NCI-H526 (cell line): ENCODE measurements at regions not wholly inside any gene's neighbourhood (a gene's known extent, or its start where the extent isn't known, plus 50 kb on each side); places are given as distances from the start of the nearest gene placed in this dataset.
"Not testable (repeated sequence)": the region's sequence is repeated elsewhere in the genome, so short reads cannot be mapped to it uniquely, and the experiment has no call there.

Source experiments
- DNase-seq, 2 experiments: peaks; one replicate each; lab custom pipeline; 2025; lab: John Stamatoyannopoulos, UW

DNA sequence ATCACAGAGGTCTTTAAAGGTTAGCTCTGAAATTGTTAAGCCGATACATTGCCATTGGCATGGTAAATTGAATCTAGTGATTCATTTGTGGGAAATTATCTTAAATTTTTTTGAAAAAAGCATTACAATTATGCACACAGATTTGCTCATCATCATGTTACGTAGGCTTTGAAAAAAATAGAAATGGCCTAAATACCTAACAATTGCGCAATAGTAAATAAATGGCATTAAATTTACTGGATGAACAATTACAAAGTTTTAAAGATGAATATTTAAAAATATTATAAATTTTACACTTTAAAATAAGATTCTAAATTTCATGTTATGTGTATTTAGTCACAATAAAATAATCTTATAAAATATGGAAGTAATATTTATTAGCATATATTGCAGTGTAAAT is 171.3 kb downstream of the RPRM start:
- DNase-seq: no peak

DNA sequence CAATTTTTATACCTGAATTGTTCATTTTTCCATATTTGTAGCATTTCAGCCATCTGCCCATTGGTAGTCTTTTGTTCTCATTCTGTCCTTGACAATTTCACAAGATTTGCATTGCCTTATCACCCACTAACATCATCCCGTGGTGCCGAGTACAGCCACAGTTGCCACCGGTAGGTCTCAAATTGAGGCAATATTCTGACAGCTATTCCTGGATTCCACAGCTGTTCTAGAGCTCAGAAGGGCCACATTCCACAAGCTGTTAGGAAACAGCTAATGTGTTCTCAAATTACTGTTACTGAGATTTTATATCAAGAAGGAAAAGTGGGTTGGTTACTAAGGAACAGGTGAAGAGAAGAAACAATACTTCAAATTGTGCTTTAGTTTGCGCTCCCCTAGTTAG is 178.8 kb downstream of the RPRM start:
- DNase-seq: no peak

DNA sequence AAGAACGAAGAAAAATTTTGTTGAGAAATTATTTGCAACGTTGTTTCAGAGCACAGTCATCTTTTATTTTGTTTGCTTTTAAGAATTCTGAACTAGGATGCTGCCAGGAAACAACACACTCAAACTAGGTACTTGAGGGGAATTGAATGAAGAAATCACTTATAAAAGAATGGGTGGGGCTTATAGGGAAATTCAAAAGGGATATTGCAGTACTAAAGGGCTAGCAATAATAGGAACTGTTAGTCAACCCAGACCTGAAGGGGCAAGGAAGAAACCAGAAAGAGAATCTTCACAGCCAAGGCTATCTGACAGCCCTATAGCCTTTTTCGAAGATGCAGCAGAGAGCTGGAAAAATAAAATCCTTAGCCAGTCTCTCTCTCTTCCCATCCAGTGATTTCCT is 179.3 kb downstream of the RPRM start:
- DNase-seq: no peak

DNA sequence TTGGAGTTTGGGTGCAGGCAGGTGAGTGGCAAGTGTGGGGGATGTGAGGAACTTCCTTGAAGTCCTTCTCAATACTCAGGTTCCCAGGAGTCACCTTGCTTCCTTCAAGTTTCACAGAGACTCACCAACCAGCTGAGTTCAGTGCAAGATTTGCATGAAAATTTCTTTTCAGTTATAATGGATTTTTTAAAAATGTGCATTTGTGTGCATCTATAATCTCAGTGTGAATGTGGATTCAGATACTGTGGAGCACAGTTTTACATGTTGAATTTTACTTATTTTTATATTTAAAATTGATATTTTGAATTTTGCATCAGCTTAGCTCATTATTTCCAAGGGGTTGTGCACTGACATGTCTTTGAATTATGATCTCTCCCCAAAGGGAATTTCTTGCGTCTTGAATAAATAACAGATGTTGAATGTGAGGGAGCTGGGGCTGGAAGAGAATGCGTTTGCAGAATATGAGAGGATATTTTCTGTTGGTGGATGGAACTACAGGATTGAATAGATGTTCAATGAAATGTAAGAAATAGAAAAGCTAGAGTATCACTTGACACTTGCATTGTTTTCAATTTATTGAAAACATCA is 184.3 kb downstream of the RPRM start:
- no peak for DNase-seq

DNA sequence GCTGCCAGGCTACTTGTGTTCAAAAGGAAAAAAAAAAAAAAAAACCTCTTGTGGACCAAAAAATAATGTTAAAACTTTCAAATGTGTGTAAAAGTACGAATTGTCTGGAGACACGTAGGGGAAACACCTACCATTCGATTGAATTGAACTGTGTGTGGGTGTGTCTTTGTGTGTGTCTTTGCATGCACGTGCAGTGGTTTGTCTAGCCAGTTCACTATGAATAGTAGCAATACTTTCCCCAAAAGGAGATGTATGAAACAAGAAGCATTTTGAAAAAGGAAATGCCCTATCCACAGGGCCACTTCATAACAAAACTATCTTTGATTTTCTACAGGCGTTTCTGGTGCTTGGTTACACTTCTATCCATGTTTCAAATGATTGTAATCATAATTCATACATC is 186.8 kb downstream of the RPRM start:
- no peak for DNase-seq

DNA sequence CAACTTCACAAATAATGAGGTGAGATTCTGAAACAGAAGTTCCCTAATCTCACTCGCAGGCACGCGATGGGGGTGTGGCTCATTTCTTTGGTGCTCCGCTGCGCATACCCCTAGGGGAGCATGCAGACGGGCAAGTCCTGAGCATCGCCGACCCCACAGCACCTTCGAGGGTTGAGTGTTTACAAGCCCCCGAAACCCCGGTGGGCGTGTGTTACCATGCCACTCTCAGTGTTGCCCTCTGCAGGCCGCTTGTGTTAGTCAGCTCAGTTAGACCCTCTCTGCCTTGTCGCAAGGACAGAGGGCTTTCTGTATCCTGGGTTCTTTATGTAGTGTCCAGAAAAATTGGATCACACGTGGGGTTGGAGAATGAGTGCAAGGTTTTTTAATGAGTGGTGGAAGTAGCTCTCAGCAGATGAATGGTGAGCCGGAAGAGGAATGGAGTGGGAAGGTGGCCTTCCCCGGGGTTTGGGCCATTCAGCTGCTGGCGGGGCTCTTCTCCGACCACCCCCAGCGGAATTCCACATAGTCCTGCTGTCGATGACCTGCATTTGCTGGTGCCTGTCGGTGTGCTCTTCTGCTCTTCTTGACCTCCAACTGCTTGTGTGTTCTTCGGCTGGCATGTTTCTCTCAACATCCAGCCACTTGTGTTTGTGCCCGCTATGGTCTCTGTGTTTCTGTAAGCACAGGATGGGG is 191.3 kb downstream of the RPRM start:
- DNase-seq: peak in 1 of 2 experiments; percentile 5

DNA sequence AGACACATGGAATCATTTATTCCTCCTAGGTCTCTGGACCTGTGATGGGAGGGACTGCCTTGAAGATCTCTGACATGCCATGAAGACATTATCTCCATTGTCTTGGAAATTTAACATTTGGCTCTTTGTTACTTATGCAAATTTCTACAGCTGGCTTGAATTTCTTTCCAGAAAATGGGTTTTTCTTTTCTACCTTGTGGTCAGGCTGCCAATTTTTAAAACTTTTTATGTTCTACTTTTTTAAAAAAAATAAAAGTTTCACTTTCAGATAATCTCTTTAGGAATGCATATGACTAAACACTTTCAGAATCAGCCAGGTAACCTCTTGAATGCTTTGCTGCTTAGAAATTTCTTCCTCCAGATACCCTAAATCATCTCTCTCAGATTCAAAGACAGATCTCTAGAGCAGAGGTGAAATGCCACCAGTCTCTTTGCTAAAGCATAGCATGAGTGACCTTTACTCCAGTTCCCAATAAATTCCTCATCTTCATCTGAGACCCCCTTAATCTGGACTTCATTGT is 209.6 kb downstream of the RPRM start:
- no peak for DNase-seq

DNA sequence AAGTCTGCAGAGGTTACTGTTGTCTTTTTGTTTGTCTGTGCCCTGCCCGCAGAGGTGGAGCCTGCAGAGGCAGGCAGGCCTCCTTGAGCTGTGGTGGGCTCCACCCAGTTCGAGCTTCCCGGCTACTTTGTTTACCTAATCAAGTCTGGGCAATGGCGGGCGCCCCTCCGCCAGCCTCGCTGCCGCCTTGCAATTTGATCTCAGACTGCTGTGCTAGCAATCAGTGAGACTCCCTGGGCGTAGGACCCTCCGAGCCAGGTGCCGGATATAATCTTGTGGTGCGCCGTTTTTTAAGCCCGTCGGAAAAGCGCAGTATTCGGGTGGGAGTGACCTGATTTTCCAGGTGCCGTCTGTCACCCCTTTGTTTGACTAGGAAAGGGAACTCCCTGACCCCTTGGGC is 221.7 kb downstream of the RPRM start:
- DNase-seq: not testable (repeated sequence)

DNA sequence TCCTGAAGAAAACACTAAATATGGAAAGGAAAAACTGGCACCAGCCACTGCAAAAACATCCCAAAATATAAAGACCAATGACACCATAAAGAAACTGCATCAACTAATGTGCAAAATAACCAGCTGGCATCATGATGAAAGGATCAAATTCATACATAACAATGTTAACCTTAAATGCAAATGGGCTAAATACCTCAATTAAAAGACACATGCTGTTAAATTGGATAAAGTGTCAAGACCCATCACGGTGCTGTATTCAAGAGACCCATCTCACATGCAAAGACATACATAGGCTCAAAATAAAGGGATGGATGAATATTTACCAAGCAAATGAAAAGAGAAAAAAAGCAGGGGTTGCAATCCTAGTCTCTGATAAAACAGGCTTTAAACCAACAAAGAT is 231.9 kb downstream of the RPRM start:
- DNase-seq: not testable (repeated sequence)

DNA sequence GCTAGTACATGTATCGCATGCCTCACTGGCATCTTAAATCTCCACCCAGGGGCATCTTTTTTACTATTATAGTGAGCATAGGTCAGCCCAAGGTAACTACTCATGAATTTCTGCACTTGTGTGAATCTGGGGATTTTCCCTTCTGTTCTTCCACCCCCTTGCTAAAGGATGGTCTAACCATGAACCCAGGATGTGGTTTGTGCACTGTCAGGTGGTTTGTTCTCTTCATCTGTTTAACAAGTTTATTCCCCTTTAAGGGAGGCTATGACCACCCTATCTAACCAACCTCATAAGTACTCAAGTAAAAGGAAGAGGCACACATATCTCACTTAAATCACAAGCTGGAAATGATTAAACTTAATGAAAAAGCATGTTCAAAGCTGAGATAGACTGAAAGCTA is 243.0 kb downstream of the RPRM start:
- no peak for DNase-seq

DNA sequence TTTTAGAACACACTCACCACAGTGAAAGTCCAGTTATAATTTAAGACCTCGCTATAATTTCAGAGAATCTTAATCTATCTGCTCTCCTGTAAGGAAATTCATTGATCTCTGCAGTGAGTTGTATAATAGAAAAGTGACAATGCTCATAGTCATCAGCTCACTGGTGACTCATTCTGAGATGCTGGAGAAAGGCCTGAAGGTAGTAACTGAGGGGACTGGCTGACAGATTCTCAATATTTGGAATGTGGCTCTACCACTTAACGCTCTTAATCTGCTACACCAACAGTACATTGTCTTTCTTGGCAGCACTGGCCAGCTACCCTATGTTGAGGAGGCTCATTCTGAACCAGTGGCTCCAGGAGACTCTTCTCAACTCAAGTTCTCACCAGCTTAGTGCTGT is 246.1 kb downstream of the RPRM start:
- DNase-seq: no peak

DNA sequence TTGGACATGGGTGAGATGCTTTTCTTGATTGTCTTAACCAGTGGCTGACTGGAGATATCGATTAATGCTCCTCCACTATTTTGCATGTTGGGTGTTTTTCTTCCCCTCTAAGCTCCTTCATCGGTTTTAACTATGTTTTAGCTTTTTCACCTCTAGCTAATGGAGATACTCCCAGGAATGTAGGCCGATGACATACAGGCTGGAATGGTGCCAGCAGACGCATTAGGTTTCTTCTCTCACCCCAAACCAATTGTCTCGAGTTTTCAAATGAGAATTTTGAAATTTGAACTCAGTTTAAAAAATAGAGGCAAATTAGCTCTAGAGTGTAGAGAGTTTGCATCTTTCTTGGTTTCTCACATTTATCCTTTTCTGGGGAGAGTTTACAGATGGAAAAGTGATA is 247.6 kb downstream of the RPRM start:
- DNase-seq: no peak

DNA sequence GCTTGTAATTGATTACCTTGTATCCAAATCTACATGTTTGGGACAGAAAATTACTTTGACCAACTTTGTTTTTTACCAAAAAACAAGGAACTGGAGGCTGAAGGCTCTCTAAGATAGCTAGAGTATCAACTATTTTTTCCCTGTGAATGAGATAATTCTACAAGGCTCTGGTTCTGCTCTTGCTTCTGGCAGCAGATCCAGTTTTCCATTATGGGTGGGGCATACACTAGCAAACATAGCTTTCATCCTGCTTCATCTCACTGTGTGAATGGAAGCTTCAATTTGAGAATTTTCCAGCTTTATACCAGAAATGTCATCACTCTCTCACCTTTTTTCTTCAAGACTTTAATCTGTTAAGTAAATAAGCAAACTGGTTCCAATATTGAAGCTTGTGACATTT is 249.7 kb downstream of the RPRM start:
- no peak for DNase-seq

DNA sequence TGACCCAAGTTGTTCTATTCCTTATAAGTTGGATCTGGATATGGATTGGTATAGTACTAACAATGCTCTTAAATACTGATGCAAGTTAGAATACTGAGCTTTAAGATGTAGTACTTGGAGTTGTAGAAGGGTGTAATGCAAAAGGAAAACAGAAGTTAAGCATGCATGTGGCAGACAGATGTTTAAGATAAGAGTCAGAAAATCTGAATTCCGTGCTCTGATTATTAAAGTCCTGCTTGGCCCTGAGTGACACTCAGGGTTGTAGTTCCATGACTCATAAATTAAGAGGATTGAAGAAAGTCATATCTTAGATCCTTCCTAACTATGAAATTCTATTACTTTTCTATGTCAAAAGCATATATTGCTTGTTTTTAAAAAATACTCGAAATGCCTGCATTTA is 250.6 kb downstream of the RPRM start:
- no peak for DNase-seq

DNA sequence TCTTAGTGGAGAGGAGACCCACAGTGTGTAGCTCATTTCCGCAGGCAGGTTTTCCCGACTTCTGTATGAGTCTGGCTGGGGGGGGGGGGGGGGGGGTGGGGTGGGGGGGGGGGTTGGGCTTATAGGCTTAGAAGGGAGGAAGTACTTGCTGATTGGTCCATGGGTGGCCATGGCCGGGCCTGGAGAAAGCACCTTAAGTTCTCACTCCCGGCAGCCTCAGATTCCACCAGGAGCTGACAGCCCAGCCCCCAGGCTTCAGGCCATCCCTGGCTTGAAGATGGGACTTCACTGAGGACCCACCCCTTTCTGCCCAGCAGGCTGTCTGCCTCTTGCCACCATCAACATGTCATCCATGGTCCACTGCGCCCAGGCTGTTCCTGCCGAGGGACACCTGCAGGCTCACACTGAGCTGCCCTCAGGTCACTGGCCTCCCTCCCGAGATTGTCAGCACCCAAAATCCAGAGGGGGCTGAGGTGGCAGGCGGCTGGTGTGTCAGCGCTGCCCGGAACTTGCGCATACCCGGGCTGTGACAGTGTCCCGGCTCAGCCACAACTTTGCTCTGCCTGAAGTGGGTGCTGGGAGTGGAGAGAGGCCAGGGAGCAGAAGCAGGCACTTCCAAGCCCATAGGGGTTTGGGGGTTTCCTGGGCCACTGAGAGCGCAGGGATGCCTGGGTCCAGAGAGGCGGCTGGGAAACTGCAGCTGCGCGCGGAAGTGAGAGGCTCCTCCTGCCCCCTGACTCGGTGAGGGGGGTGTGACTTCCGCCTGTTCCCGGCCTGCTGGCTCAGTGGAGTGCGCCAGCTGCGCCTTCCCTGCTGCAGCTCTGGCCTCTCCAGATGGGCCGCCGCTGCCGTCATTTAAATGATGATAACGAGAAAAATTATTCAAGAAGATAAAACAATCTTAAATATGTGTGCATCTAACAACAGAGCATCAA is 256.1 kb downstream of the RPRM start:
- DNase-seq: peak in 1 of 2 experiments; percentile 42

DNA sequence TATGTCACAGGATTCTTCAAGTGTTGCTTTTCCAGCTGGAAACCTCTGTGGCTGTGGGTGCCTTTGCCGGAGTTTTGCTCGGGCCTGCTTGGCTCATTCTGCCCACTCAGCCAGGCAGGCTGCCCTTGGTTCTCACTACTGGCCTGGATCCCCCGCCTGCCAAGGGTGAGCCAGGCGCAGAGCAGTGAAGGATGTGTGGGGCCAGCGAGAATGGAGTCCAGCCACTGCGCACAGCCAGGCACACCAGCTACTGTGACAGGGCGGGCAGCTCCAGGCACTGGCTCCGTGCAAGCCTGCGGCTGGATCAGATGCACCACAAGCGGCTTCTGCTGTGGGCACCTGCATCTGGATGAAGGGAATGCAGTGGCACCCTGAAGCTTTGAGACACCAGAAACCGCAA is 257.1 kb downstream of the RPRM start:
- no peak for DNase-seq

DNA sequence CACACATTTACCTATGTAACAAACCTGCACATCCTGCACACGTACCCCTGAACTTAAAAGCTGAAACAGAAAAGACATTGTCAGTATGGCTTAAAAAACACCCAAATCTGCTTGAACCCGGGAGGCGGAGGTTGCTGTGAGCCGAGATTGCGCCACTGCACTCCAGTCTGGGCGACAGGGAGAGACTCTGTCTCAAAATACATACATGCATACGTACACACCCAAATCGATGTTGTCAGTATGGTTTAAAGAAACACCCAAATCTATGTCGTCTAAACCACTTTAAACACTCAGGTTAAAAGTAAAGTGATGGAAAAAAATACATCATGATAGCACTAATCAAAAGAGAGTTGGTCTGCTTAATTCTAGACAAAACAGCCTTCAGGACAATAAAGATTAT is 257.5 kb downstream of the RPRM start:
- DNase-seq: no peak

DNA sequence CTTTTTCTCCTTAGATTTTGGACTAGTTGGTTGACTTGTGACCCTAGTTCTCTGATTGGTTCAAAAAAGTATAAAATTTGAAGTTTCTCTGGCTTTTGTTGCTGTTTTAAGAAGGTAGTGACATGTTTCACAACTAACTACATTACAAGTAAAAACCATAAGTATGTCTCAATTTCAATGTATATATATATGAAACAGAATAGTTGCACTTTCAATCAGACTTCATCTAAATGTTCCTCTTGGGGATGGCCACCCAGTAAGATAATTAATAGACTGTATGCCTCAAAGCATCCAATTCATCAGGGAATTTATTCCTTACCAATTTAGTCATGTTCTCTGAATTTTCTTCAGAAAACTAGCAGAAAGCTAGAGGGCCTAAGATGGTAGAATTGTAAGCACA is 259.7 kb downstream of the RPRM start:
- DNase-seq: no peak

DNA sequence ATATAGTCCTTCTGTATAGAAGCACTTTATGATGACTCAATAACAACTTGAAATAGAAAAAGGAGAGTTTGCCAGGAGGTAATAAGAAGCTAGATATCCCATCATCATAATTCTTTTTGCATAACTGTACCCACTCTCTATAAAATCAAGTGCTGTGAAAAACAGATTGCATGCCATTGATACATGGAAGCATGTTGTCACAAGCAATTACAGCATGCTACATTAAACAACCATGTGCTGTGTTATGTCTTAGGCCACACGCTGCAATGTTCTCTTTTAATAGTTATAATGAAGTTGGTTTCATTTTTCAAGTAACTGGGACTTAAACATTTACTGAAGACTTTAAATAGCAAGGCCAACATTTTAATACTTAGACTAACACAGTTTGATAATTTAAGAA is 264.2 kb downstream of the RPRM start:
- no peak for DNase-seq

DNA sequence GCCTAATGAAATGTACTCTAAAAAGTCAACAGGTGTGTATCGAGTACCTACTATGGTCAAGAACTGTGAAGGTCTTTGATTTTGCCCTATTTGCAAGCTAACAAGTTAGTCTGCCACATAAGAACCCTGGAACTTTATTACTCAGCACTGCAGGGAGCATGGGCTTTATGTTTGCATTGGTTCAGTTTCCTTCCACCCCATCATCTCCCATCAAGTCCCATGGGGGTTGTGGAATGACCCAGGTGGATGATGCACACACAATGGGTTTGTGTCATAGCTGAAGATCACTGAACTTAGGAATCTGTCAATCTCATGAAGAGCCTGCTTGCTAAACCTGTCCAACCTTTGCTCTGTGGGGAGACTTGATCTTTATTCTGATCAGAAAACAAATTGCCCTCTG is 265.5 kb downstream of the RPRM start:
- DNase-seq: peak in 1 of 2 experiments; percentile 15

DNA sequence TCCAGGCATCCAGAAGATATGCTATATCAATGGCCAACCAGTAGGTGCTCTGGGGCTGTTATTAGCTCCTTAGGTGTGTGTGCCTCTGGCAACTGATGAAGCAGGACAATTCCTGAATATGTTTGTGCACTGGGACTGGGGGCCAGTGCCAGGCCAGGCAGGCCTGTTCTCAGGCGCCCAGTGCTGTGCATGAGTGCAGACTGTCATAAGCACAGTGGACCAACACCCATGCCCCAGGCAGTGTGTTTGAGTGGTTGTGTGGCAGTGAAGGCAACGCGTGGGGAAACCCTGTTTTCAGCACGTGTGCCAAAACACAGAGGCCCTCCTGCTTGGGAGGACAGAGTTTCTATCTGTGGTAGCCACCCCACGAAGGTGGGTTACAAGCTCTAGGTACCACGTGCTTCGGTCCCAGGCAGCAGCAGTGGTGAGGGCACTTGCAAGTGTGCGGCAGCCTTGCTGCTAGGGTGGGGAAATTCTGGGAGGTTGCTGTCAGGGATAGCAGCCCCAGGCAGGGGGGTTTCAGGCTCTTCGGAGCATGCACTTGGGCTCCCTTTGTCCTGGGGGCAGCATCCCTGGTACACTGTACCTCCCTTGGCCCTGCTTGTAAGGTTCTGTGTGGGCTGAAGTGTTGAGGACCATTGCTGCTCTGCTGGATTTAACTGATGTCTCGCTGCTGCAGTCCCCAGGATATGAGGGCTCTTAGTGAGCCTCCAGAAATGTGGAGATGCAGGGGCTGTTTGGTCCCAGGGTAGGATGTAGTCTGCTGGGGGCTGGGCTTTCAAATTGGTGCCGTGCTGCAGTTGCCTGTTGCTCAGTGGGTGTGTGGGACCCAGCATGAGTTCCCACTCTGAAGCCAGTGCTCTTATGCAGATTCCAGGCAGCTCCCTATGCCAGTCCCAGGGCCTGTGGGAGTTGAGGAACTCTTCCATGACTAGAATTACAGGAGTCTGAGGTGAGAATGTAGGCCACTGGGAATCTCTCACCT is 280.9 kb downstream of the RPRM start:
- DNase-seq: no peak
